NCI-H2227 (cell line): ENCODE measurements at regions not wholly inside any gene's neighbourhood (a gene's known extent, or its start where the extent isn't known, plus 50 kb on each side); places are given as distances from the start of the nearest gene placed in this dataset.

Source experiments
- DNase-seq: peaks from one replicate; lab custom pipeline; 2025; ENCODE audit not compliant: unreplicated experiment; lab: John Stamatoyannopoulos, UW

DNA sequence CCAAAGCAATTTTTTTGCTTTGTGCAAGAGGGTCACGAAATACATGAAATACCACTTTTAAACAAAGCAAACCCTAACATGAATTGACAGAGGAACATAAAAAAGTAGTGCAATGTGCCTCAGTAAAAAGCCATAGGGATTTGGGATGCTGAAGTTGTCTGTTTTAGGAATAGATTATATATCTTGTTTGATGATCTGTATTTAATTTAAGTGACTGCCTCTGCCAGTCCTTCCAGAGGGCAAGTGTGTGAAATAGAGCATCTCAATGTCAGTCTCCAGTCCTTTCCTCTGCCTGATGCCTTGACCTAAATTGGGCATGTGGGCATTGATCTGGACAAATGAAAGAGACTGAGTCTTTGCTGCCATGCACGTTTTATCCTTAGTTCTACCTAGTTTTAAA is 222.8 kb downstream of the PTPRC start:
- DNase-seq = no peak

DNA sequence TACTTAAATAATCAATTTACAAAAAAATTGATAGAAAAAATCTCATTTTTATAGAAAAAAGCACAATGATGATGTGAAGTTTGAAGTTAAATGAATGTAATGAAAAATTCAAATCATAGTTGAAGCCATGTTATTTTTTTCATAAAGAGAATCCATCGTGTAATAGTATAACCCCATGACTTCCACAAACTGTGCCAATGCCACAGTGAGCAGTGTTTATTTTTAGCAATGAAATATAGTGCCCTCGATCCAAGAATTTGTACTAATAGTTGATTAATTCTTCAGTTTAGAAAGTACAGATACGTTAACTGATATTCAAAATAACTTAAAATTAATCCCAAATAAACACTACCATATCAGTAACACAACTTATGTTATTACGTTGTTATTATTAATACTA is 225.9 kb downstream of the PTPRC start:
- no peak for DNase-seq

DNA sequence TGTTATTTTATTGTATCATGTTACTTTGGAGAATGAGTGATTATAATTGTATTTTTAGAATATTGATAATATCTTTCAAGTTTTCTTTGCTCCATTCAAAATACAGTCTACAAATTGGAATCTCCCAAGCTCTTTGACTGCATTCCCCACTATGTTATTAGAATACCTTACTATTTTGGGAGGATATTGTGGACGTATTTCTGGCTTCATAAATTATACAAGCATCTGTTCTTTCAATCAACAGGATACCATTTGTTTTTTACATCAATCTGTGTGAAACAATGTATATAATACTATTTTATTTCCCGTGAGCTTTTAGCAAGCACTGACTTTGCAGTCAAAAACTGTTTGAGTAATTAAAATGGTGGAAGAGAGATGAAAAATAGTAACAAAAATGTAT is 226.5 kb downstream of the PTPRC start:
- DNase-seq = no peak

GRCh38 chr1:198867182-198867581 is 228.3 kb downstream of the PTPRC start:
- DNase-seq = no peak

DNA sequence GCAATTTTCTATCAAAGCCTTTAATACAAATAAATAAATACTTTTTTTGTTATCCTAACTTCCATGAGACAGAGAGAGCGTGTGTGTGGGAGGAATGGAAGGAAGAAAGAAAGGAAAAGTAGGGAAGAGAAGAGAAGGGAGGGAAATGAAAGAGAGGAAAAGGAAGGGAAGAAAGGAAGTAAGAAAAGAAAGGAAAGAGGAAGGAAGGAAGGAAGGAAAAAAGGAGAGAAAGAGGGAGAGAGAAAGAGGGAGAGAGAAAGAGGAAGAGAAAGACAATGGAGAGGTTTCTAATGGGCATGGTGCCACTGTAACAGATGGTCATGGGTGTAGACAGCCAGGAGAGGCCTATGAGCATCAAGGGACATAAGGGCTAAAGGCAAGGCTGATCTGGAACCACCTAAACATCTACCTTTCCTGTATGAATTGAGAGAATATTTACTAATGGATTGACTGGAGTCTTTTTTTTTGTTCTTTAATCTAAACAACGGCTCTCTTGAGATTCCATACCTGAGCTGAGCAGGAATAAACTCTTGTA is 234.9 kb downstream of the PTPRC start:
- no peak for DNase-seq

GRCh38 chr1:198876371-198876871 is 237.6 kb downstream of the PTPRC start:
- DNase-seq = peak; percentile 80

GRCh38 chr1:198878566-198878965 is 239.7 kb downstream of the PTPRC start:
- DNase-seq = no peak

DNA sequence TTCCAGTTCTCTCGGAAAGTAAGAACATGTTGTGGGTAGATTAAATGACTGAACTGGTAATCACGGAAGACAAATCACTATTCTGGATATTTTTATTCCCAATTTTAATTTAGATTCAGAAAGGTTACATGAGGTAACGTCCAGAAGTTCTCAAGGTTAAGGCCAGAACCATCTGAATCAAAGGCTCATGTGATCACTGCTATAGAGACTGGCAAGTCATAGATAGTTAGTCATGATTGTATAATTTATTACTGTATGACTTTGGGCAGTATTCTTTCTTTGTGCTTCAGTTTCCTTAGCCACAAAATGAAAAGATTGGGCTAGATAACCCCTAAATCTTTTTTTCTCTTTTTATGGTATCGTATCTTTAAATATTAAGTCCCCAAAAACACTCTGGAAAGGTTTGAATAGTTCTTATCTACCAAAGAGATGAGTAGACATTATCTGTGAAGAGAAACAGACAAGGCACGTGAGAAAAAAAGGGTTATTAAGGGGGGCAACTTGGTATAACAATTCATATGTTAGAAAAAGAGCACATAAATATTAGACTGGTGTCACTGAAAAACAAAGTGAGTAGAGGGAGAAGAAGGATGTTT is 241.0 kb downstream of the PTPRC start:
- DNase-seq = no peak

- DNase-seq = no peak
Measured at GRCh38 chr1:198880397-198880796, 241.6 kb downstream of the PTPRC start.

DNA sequence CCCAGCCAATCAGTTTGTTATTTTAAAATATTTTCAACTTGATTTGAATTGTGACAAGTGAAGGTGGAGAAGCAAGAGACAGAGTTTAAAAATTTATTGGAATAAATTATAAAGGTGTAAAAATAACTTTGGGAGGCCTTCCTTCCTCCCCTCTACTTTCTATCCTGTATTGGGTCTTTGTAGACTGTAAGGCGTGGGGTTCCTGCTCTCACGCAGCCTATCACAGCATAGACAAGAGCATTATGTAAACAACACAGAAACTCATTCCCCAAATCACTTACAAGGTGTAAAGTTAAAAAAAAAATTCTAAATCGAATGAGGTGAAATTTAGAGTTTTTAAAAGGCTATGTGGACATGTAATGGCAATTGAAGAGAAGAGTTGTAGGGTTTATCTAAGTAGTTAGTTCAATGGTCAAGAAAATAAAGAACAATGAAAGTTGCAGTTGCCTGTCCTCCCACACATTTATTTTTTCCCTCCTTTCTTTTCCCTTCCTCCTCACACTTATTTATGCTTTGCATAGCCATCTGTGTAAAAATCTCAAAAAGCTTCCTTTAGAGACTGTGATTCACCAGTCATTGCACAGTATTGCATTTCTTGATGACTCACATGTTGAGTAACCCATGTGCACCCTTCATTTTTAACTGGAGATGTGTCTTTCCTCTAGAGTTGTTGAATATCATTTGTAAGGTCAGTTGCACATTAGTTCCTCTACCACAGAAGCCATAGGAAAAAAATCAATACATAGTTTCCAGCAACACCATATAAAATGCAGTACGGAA is 242.2 kb downstream of the PTPRC start:
- no peak for DNase-seq

GRCh38 chr1:198883184-198883583 is 244.3 kb downstream of the PTPRC start:
- no peak for DNase-seq

- no peak for DNase-seq
Measured at GRCh38 chr1:198887866-198888265, 249.0 kb downstream of the PTPRC start.

GRCh38 chr1:198888379-198888943 is 249.6 kb downstream of the PTPRC start:
- DNase-seq = peak; percentile 66

DNA sequence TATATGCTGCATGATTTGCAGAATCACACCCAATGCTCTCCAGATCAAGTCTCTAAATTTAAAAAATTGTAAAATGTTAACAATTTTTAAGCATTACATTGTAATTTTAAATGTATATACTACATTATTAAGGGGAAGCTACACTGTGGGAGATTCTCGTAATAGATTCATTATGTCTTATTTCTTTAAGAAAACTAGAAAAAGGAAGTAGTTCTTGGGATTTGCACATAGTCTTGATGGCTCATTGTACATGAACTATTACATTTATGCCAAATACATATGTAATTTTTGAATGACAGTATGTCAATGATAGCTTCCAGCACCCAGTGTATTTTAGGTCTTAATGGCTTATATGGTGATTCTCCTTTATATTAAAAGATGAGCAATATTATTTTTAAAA is 250.3 kb downstream of the PTPRC start:
- DNase-seq = no peak

- no peak for DNase-seq
Measured at GRCh38 chr1:198889749-198890148, 250.9 kb downstream of the PTPRC start.

- DNase-seq = no peak
Measured at GRCh38 chr1:198890214-198890930, 251.5 kb downstream of the PTPRC start.

DNA sequence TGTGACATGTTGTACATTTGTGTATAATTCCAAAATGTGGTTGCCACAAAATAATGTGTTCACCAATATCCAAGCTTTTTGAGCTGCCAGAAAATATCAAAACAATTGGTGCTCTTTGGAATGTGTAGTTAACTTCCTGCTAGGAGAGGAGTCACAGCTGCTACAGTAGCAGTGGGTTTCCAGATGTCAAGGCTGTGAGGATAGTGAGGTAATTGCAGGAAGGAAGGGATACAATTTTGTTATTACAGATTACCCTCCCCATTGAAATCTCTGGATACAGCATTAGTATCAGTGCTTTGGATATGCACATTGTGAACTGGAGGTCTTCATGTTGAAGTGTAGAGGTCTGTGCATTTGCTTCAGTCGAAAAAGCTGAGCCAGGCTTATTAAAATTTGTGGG is 253.2 kb downstream of the PTPRC start:
- peak; percentile 81 for DNase-seq

DNA sequence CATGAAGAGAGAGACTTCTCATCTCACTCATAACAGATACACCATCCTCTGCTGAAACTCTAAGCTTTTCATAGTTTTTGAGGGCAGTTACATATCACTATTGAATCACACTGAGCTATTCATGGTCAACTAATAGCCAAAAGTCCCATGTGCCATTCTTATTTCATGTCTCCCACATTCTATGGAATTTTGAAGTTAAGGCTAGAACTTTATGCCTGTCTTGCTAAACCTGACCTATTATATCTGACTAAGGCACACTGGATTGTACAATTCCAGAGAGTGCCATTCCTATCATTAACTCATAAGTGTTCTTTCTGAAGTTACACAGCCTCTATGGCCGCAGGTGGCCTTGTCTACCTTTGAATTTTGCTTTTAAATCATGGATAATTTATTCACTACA is 254.3 kb downstream of the PTPRC start:
- DNase-seq = no peak

DNA sequence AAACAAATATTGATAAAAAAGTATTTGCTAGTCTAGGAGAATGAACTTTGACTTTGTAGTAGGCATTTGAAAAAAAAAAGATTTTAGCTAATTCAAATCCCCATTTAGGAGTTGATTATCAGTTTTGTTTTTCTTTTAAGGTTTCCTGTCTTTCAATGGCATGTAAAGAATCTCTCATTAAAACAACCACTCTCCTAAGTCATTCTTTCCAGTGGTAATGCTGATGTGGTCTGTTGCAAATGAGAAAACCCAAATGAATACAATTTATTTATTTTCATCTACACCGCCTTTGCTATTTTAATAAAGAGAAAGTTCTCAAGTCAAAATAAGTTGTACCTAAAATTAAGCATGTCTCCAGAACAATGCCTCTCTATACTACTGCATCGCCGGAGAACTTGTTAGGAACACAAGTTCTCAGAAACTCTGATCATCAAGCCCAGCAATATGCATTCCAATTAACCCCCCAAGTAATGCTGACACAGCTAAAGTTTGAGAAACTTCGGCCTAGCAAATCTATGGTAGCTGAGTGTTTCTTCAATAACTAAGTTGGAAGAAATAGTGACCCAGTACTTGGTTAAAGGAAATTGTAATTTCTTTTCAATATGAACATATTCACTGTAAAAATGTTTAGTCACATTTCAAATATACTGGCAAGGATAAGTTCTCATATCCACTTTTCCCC is 255.1 kb downstream of the PTPRC start:
- DNase-seq = no peak

DNA sequence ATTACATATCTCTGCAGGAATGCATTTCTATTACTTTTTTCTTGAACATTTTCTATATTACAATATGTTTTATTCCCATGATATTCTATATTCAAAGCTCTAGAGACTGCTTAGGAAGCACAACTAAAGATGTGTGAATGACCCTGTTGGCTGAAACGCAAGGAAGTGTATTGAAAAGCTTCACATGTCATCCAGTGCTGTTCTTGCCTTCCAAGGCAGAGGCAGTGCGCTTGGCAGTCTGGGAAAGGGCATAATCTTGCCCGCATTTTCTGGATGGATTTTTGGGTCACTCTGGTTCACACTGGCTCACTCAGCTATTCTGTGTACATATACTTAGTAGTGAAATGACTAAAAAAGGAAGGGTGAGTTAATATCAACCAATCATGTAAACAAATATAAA is 262.4 kb downstream of the PTPRC start:
- peak; percentile 26 for DNase-seq

GRCh38 chr1:198902655-198903054 is 263.8 kb downstream of the PTPRC start:
- DNase-seq = peak; percentile 23
